ENCODE measurements at regions not wholly inside any gene's neighbourhood (a gene's known extent, or its start where the extent isn't known, plus 50 kb on each side); places are given as distances from the start of the nearest gene placed in this dataset.

- Histone ChIP-seq H2AFZ (ENCODE audit: low read length) (no peak overlapping the region), H3K4me1 (replicated peaks in 1 of 4; ENCODE audit: control insufficient read depth in 3 of 4, insufficient read depth in 4 of 4, low read length in 3 of 4) (no peaks in the 10 kb centered on the region), H3K23me2 (ENCODE audit: low read depth, low read length) (no peaks in the 10 kb centered on the region), H2BK15ac (ENCODE audit: low read length) (no peak overlapping the region), H3K79me2 (ENCODE audit: control insufficient read depth in 1 of 2, insufficient read depth in 2 of 2, low read length in 2 of 2) (no peaks in the 10 kb centered on the region), H2BK12ac (ENCODE audit: low read depth, low read length) (no peak overlapping the region), H3K56ac (replicated peaks; ENCODE audit: insufficient read length, low read depth, low read length) (no peak overlapping the region), H3K36me3 (ENCODE audit: control insufficient read depth in 2 of 4, insufficient read depth in 4 of 4, low read length in 3 of 4) (no peaks in the 10 kb centered on the region), H3K27ac (ENCODE audit: low read depth, low read length) (no peak overlapping the region), H4K8ac (ENCODE audit: extremely low read depth, insufficient read depth, low read length) (no peak overlapping the region), H3K14ac (ENCODE audit: insufficient read length) (no peak overlapping the region), H3K9me3 (ENCODE audit: insufficient read depth in 2 of 2, low read depth in 1 of 2, low read length in 1 of 2) (no peaks in the 10 kb centered on the region), H3K4me3 (ENCODE audit: extremely low read depth in 1 of 4, insufficient read depth in 2 of 4, low read depth in 3 of 4, low read length in 4 of 4) (no peak overlapping the region), H4K20me1 (replicated peaks in 1 of 2; ENCODE audit: control insufficient read depth in 1 of 2, insufficient read depth in 2 of 2, low read length in 2 of 2) (no peaks in the 10 kb centered on the region), H2BK5ac (ENCODE audit: low read depth, low read length) (no peak overlapping the region), H3K4me2 (ENCODE audit: insufficient read depth in 1 of 2, low read depth in 2 of 2, low read length in 2 of 2) (no peak overlapping the region), H2BK120ac (replicated peaks; ENCODE audit: low read depth, low read length) (no peak overlapping the region), H4K5ac (ENCODE audit: insufficient read length, low read depth, low read length) (no peak overlapping the region), H3K18ac (ENCODE audit: extremely low read depth, low read length) (no peak overlapping the region), H3K4ac (replicated peaks; ENCODE audit: insufficient read length, low read depth, low read length) (no peak overlapping the region), H3K27me3 (replicated peaks in 1 of 4; ENCODE audit: control insufficient read depth in 3 of 4, extremely low read depth in 1 of 4, insufficient read depth in 3 of 4, low read length in 3 of 4) (no peaks in the 10 kb centered on the region), H3K23ac (ENCODE audit: insufficient read length) (no peak overlapping the region), H3K79me1 (ENCODE audit: low read depth, low read length) (no peaks in the 10 kb centered on the region), H2AK5ac (ENCODE audit: low read depth, low read length) (no peak overlapping the region), H3K9ac (replicated peaks in 1 of 4; ENCODE audit: extremely low read depth in 1 of 4, low read depth in 3 of 4, low read length in 3 of 4) (no peak overlapping the region), H4K91ac (replicated peaks; ENCODE audit: insufficient read length, low read length) (no peak overlapping the region), H2BK20ac (ENCODE audit: low read length) (no peak overlapping the region)
- FAIRE-seq (no peak), DNase-seq (ENCODE audit: low read depth in 1 of 2, low spot score in 2 of 2) (no peak)
- CTCF ChIA-PET (ENCODE audit: partially characterized antibody): interaction anchor here (0.6 to 1.2 kb wide), 9 partner anchors 10 to 169 kb away, joined by 3 to 5 read pairs (median 3); no protein-coding TSS in a partner anchor
- 86% methylated on average over 1 of the region's 1 CpG; no CpG with 5 or more reads in 1 of the 2 experiments for WGBS, 2 experiments (ENCODE audit: extremely low coverage in 1 of 2, insufficient coverage in 1 of 2, insufficient read length in 1 of 2, insufficient replicate concordance in 2 of 2, low coverage in 1 of 2, low lambda C conversion rate in 2 of 2, missing lambda C conversion rate in 1 of 2)
- POLR2A ChIA-PET (ENCODE audit: partially characterized antibody): no interaction called here
- TF ChIP-seq, protein P1, sequence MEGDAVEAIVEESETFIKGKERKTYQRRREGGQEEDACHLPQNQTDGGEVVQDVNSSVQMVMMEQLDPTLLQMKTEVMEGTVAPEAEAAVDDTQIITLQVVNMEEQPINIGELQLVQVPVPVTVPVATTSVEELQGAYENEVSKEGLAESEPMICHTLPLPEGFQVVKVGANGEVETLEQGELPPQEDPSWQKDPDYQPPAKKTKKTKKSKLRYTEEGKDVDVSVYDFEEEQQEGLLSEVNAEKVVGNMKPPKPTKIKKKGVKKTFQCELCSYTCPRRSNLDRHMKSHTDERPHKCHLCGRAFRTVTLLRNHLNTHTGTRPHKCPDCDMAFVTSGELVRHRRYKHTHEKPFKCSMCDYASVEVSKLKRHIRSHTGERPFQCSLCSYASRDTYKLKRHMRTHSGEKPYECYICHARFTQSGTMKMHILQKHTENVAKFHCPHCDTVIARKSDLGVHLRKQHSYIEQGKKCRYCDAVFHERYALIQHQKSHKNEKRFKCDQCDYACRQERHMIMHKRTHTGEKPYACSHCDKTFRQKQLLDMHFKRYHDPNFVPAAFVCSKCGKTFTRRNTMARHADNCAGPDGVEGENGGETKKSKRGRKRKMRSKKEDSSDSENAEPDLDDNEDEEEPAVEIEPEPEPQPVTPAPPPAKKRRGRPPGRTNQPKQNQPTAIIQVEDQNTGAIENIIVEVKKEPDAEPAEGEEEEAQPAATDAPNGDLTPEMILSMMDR (IDR thresholded peaks at IDR 0.05; ENCODE audit: control extremely low read depth in 1 of 3, insufficient read depth in 1 of 3, low read depth in 1 of 3, low read length in 3 of 3): no peak
- TF ChIP-seq CTBP2 (IDR thresholded peaks at IDR 0.05; ENCODE audit: borderline replicate concordance, insufficient read depth, insufficient read length, low read length) (no peak), KDM1A (IDR thresholded peaks at IDR 0.05; ENCODE audit: borderline replicate concordance, low read length) (no peak), JUN (IDR thresholded peaks at IDR 0.05; ENCODE audit: low read depth, low read length) (no peak), EZH2 (IDR thresholded peaks at IDR 0.05; ENCODE audit: low read depth, low read length, severe bottlenecking) (no peak), GABPA (IDR thresholded peaks at IDR 0.05; ENCODE audit: borderline replicate concordance, insufficient read depth, low read length) (no peak), SP1 (IDR thresholded peaks at IDR 0.05; ENCODE audit: low read depth, low read length) (no peak), JUND (IDR thresholded peaks at IDR 0.05; ENCODE audit: low read length) (no peak), FOSL1 (IDR thresholded peaks at IDR 0.05; ENCODE audit: insufficient read depth, low read depth, low read length) (no peak)
- TF ChIP-seq, protein P2, sequence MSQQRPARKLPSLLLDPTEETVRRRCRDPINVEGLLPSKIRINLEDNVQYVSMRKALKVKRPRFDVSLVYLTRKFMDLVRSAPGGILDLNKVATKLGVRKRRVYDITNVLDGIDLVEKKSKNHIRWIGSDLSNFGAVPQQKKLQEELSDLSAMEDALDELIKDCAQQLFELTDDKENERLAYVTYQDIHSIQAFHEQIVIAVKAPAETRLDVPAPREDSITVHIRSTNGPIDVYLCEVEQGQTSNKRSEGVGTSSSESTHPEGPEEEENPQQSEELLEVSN (IDR thresholded peaks at IDR 0.05): no peak
- TF ChIP-seq, protein P3, sequence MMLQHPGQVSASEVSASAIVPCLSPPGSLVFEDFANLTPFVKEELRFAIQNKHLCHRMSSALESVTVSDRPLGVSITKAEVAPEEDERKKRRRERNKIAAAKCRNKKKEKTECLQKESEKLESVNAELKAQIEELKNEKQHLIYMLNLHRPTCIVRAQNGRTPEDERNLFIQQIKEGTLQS (IDR thresholded peaks at IDR 0.05; ENCODE audit: insufficient read depth, low read depth, low read length): no peak
These were observed 382.9 kb downstream of the OLFM4 start for GRCh38 chr13:53411463-53411862.
